ENCODE measurements at regions not wholly inside any gene's neighbourhood (a gene's known extent, or its start where the extent isn't known, plus 50 kb on each side); places are given as distances from the start of the nearest gene placed in this dataset.
A peak's percentile ranks its signal among the peaks of the same experiment; 100 is the strongest.

DNA sequence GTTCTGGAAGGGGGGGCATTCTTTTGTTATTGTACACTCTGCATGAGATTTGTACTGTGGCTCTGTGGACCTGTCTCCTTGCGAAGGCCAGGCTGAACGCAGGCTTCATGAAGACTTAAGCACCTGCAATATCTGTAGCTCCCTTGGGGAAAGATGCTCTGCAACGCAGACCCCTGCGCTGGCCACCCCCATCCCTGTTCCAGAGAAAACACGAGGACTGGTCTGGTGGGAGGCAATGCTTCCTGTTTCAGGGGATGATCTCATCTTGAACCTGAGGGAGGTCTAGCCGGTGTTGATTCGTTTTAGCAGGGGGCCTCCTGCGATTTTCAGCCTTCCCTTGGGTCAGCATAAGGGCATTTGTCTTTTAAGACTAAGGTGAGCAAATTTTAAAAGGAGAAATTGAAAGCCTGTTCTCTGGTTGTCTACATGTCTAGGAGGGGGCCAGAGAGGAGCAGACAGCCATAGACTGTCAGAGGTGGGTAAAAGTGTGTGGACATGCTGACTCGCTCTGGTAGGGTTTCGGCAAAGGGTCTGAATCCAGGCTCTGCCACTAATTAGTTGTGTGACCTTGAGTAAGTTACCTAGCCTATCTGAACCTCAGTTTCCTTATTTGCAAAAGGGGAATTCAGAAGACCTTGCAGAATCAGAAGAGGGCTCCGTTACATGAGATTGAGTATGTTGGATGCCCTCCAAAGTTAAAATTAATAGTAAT is 80.9 kb upstream of the RASGRF1 start (continued):
- TF ChIP-seq, protein P1, sequence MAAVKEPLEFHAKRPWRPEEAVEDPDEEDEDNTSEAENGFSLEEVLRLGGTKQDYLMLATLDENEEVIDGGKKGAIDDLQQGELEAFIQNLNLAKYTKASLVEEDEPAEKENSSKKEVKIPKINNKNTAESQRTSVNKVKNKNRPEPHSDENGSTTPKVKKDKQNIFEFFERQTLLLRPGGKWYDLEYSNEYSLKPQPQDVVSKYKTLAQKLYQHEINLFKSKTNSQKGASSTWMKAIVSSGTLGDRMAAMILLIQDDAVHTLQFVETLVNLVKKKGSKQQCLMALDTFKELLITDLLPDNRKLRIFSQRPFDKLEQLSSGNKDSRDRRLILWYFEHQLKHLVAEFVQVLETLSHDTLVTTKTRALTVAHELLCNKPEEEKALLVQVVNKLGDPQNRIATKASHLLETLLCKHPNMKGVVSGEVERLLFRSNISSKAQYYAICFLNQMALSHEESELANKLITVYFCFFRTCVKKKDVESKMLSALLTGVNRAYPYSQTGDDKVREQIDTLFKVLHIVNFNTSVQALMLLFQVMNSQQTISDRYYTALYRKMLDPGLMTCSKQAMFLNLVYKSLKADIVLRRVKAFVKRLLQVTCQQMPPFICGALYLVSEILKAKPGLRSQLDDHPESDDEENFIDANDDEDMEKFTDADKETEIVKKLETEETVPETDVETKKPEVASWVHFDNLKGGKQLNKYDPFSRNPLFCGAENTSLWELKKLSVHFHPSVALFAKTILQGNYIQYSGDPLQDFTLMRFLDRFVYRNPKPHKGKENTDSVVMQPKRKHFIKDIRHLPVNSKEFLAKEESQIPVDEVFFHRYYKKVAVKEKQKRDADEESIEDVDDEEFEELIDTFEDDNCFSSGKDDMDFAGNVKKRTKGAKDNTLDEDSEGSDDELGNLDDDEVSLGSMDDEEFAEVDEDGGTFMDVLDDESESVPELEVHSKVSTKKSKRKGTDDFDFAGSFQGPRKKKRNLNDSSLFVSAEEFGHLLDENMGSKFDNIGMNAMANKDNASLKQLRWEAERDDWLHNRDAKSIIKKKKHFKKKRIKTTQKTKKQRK (IDR thresholded peaks at IDR 0.05; ENCODE audit: borderline replicate concordance, low read depth, low read length) = no peak
- TF ChIP-seq SMC3 (conservative IDR thresholded peaks at IDR 0.05; ENCODE audit: insufficient read depth, low read depth, low read length) = no peak

DNA sequence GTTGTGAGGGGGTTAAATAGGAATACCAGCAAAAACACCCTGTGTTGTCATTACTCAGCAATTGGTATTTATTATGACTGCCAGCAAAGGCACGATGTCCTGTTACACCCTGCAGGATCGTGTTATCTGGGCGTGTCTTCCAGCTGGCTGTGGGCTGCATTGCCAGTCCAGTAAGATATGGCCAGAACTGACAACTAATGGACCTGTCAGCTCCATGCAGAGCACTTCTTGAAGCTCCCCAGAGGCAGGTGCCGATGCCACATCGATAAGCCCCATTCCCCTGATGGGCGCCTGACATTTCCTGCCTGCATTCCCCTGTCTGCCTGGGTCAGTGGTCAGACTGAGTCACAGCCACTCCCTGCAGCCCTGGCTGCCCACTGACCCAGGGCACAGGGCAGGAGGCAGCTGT is 79.7 kb upstream of the RASGRF1 start:
- H3K9ac ChIP-seq (ENCODE audit: insufficient read depth in 1 of 2, low read depth in 2 of 2, low read length in 2 of 2) = peak overlapping the region in 1 of 2 experiments; percentile 41; a peak in 1 of 4 replicates
- ChIA-PET CTCF (ENCODE audit: low intra/inter-chr PET ratio) (no interaction called here), POLR2A (interaction anchor here (0.7 kb wide), 1 partner anchor 14 kb away, joined by 3 read pairs; no protein-coding TSS in a partner anchor)
- FAIRE-seq (peak; percentile 32), ATAC-seq (no peak), DNase-seq (ENCODE audit: extremely low read depth in 1 of 4, low spot score in 3 of 4) (peak in 2 of 4 experiments; percentile 26 to 37)
- H3K27ac ChIP-seq (ENCODE audit: extremely low read depth, low read depth, low read length) = no peak overlapping the region
- H4K20me1 ChIP-seq (replicated peaks; ENCODE audit: control insufficient read depth, insufficient read depth, low read length) = no peaks in the 10 kb centered on the region
- in situ Hi-C loops (cut with MboI) (no loop called here), intact Hi-C loops (cut with micrococcal nuclease) (no loop called here)
- H3K27me3 ChIP-seq (ENCODE audit: control insufficient read depth in 2 of 2, insufficient read depth in 2 of 2, low read length in 2 of 2) = peaks cover 0 to 34% of the 10 kb centered on the region in 2 experiments; a peak in 4 of 5 replicates
- BruUV-seq (replicated peaks) = no TSS peak
- H3K4me3 ChIP-seq = no peak overlapping the region
- H3K9me3 ChIP-seq (replicated peaks; ENCODE audit: control insufficient read depth, insufficient read depth, low read depth, low read length) = no peaks in the 10 kb centered on the region
- no peaks in the 10 kb centered on the region for H3K9me1 ChIP-seq (ENCODE audit: control insufficient read depth, insufficient read depth, low read length)
- peak overlapping the region; percentile 26; the same call in 1 of the 2 replicates for H3K4me2 ChIP-seq (ENCODE audit: insufficient read depth, low read length)
- H2AFZ ChIP-seq (ENCODE audit: low read depth, low read length) = no peak overlapping the region
- H3K36me3 ChIP-seq (ENCODE audit: control insufficient read depth, insufficient read depth, low read length) = no peaks in the 10 kb centered on the region
- peaks cover 3 to 5% of the 10 kb centered on the region in 2 experiments; a peak in 2 of 5 replicates for H3K4me1 ChIP-seq (replicated peaks in 1 of 2; ENCODE audit: control insufficient read depth in 2 of 2, insufficient read depth in 2 of 2, low read length in 2 of 2)
- no peaks in the 10 kb centered on the region for H3K79me2 ChIP-seq (ENCODE audit: control insufficient read depth, insufficient read depth, low read length)
- WGBS (ENCODE audit: insufficient coverage, low coverage, missing lambda C conversion rate) = 4% methylated on average over 6 of the region's 6 CpGs
- TF ChIP-seq ZNF76 (CRISPR knock-in tag; IDR thresholded peaks at IDR 0.05; ENCODE audit: borderline replicate concordance) (no peak), GTF2E2 (tag; IDR thresholded peaks at IDR 0.05) (no peak), HNRNPL (IDR thresholded peaks at IDR 0.05; ENCODE audit: low read depth, low read length) (no peak), CHD1 (IDR thresholded peaks at IDR 0.05; ENCODE audit: low read length) (no peak), HDGF (IDR thresholded peaks at IDR 0.05) (no peak), SUPT5H (IDR thresholded peaks at IDR 0.05) (no peak), KDM4B (IDR thresholded peaks at IDR 0.05; ENCODE audit: borderline replicate concordance in 2 of 2, low read depth in 1 of 2) (no peak), CBX8 (IDR thresholded peaks at IDR 0.05; ENCODE audit: borderline replicate concordance, extremely low read depth, low read depth, low read length, poor library complexity, severe bottlenecking) (no peak), MAFF (IDR thresholded peaks at IDR 0.05; ENCODE audit: low read length) (no peak), ZNF75A (CRISPR knock-in tag; IDR thresholded peaks at IDR 0.05) (no peak), MAFG (tag; conservative IDR thresholded peaks at IDR 0.05) (peak; percentile 29; the same call in 1 of the 2 replicates), ZNF408 (CRISPR knock-in tag; IDR thresholded peaks at IDR 0.05; ENCODE audit: low read depth) (no peak), NCOR1 (IDR thresholded peaks at IDR 0.05) (peak; percentile 45; the same call in 1 of the 2 replicates), KLF1 (tag; IDR thresholded peaks at IDR 0.05) (0 out of 2 replicates have a peak, but pooled peaks have one; percentile 21), C11orf30 (IDR thresholded peaks at IDR 0.05; ENCODE audit: low read depth) (0 out of 2 replicates have a peak, but pooled peaks have one; percentile 5), MEIS2 (IDR thresholded peaks at IDR 0.05; ENCODE audit: partially characterized antibody) (peak; percentile 40), CBFA2T3 (IDR thresholded peaks at IDR 0.05) (peak; percentile 74), CBFA2T2 (conservative IDR thresholded peaks at IDR 0.05) (peak; percentile 58)
